DOHH2 (cell line): ENCODE measurements at regions not wholly inside any gene's neighbourhood (a gene's known extent, or its start where the extent isn't known, plus 50 kb on each side); places are given as distances from the start of the nearest gene placed in this dataset.

Experiments
- H3F3A ChIP-seq: fragments of 200-600 bp; sonication (generic), shearing (Covaris generic); 2 replicates; pipeline ENCODE4 v1.6.0; 2016; ENCODE audit warnings: antibody characterized with exemption, mild to moderate bottlenecking; ENCODE audit not compliant: control insufficient read depth, insufficient read depth
- H3K27ac ChIP-seq: fragments of 200-600 bp; sonication (generic); 2 replicates; pipeline ENCODE4 v1.5.1; 2014; ENCODE audit warnings: low read depth, mild to moderate bottlenecking, low read length, moderate library complexity
- H3K27me3 ChIP-seq: fragments of 200-600 bp; sonication (generic); 2 replicates; pipeline ENCODE4 v1.6.1; 2014; ENCODE audit warnings: mild to moderate bottlenecking, low read length, mixed read lengths; ENCODE audit not compliant: control insufficient read depth
- H3K36me3 ChIP-seq: fragments of 200-600 bp; sonication (generic); 2 replicates; pipeline ENCODE4 v1.6.1; 2014; ENCODE audit warnings: mild to moderate bottlenecking, low read length, moderate library complexity, mixed read lengths; ENCODE audit not compliant: control insufficient read depth
- H3K4me1 ChIP-seq: fragments of 200-600 bp; sonication (generic); 2 replicates; pipeline ENCODE4 v1.6.1; 2014; ENCODE audit warnings: mild to moderate bottlenecking, low read length, mixed read lengths; ENCODE audit not compliant: control insufficient read depth
- H3K4me2 ChIP-seq: fragments of 200-600 bp; sonication (generic); 2 replicates; pipeline ENCODE4 v1.6.0; 2014; ENCODE audit warnings: mild to moderate bottlenecking, low read length, moderate library complexity
- H3K4me3 ChIP-seq: fragments of 200-600 bp; sonication (generic); 2 replicates; pipeline ENCODE4 v1.5.1; 2014; ENCODE audit warnings: mild to moderate bottlenecking, low read length, mixed read lengths
- H3K79me2 ChIP-seq: fragments of 200-600 bp; sonication (generic); 2 replicates; pipeline ENCODE4 v1.6.1; 2014; ENCODE audit warnings: mild to moderate bottlenecking, low read length, mixed read lengths; ENCODE audit not compliant: control insufficient read depth
- H3K9me2 ChIP-seq: fragments of 200-600 bp; sonication (generic); replicated peaks from 2 replicates; pipeline ENCODE4 v1.6.1; 2014; ENCODE audit warnings: mild to moderate bottlenecking, low read length, mixed read lengths; ENCODE audit not compliant: control insufficient read depth
- H3K9me3 ChIP-seq: fragments of 200-600 bp; sonication (generic); 2 replicates; pipeline ENCODE4 v1.6.1; 2014; ENCODE audit warnings: antibody characterized with exemption, low read length, mixed read lengths; ENCODE audit not compliant: control insufficient read depth, insufficient read depth
- H4K20me1 ChIP-seq: fragments of 200-600 bp; sonication (generic); 2 replicates; pipeline ENCODE4 v1.6.0; 2014; ENCODE audit warnings: low read depth, mild to moderate bottlenecking, antibody characterized with exemption, low read length, moderate library complexity; ENCODE audit not compliant: control insufficient read depth, insufficient read depth
- CTCF ChIP-seq: fragments of 200-600 bp; sonication (generic); IDR thresholded peaks from one replicate; pipeline ENCODE4 v1.5.1; 2014; ENCODE audit warnings: antibody characterized with exemption, mild to moderate bottlenecking, low read depth, low read length; ENCODE audit not compliant: poor library complexity, severe bottlenecking
- EZH2phosphoT487 ChIP-seq: fragments of 200-600 bp; sonication (generic); IDR thresholded peaks from 2 replicates; pipeline ENCODE4 v1.6.1; 2017; ENCODE audit warnings: borderline replicate concordance, mild to moderate bottlenecking, antibody characterized with exemption, low read length, moderate library complexity, mixed read lengths

- no peaks in the 10 kb centered on the region for H3K27me3 ChIP-seq
- H3K4me2 ChIP-seq: no peak overlapping the region
- H3F3A ChIP-seq: no peaks in the 10 kb centered on the region
- H3K9me3 ChIP-seq: no peaks in the 10 kb centered on the region
- peaks cover 44% of the 10 kb centered on the region for H3K4me1 ChIP-seq
- no peaks in the 10 kb centered on the region for H4K20me1 ChIP-seq
- no peak overlapping the region for H3K27ac ChIP-seq
- H3K9me2 ChIP-seq: no peaks in the 10 kb centered on the region
- H3K79me2 ChIP-seq: no peaks in the 10 kb centered on the region
- no peak overlapping the region for H3K4me3 ChIP-seq
- TF ChIP-seq CTCF (no peak), EZH2phosphoT487 (no peak)
- no peaks in the 10 kb centered on the region for H3K36me3 ChIP-seq
Measured at GRCh38 chr10:59003203-59003602, 173.2 kb upstream of the PHYHIPL start.

DNA sequence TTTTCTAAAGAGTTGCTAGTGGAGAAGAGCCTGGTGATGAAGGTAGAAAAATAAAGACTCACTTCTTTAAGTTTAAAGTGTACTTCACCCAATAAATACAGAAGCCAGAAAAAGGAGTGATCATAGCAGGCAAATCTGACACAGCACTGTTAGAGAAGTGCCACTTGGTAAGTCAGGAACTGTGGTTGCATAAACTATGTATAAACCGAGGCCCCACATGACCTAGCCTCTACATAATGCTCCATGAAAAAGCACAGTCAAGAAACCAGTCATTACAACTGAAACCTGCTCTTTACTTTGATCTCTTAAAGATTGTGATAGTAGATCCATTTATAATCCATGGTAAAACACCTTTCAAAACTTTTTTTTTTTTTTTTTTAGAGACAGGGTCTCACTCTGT lies 172.1 kb upstream of the PHYHIPL start:
- H3K9me2 ChIP-seq: no peaks in the 10 kb centered on the region
- H4K20me1 ChIP-seq: no peaks in the 10 kb centered on the region
- no peaks in the 10 kb centered on the region for H3K79me2 ChIP-seq
- H3K4me3 ChIP-seq: no peak overlapping the region
- peaks cover 44% of the 10 kb centered on the region for H3K4me1 ChIP-seq
- H3K27ac ChIP-seq: no peak overlapping the region
- H3K27me3 ChIP-seq: no peaks in the 10 kb centered on the region
- no peaks in the 10 kb centered on the region for H3K36me3 ChIP-seq
- H3K9me3 ChIP-seq: no peaks in the 10 kb centered on the region
- no peaks in the 10 kb centered on the region for H3F3A ChIP-seq
- TF ChIP-seq CTCF (no peak), EZH2phosphoT487 (no peak)
- no peak overlapping the region for H3K4me2 ChIP-seq

DNA sequence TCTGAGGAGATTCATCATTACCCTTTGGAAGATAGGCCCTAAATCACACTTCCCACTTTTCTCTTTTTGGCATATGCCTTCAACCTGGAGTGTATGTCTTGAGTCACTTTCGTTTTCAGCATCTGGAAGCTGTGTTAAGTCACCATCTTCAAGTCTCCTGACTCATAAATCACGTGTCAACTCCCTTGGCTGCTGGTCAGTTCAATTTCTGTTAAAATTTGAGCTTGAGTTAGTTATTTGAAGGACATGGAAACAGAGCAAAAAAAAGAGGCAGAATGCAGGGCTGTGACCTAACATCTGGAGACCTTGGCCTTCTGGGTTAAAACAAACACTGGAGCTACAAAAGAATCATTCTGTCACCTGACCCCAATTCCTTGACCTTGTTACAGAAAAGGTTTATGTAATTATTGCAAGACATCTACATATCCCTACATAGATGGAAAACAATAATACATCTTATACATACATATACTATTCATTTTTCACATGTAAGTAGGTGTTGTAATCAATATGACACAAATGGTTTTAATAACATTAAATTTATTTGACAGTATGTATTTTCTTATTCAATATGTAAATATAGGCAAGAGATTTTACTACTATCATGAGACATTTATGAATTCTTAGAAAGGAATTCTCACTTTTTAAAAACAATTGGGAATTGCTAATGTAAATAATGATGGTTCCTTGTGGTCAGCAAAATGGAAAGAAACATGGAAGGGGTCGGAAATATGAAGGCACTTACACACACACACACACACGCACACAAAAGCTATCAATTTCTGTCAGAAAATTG lies 169.7 kb upstream of the PHYHIPL start:
- Histone ChIP-seq H3K9me2 (no peaks in the 10 kb centered on the region), H3K36me3 (no peaks in the 10 kb centered on the region), H3K4me1 (peaks cover 35% of the 10 kb centered on the region), H3K79me2 (no peaks in the 10 kb centered on the region), H3K4me3 (no peak overlapping the region), H3K27ac (no peak overlapping the region), H3K4me2 (no peak overlapping the region), H4K20me1 (no peaks in the 10 kb centered on the region), H3K27me3 (no peaks in the 10 kb centered on the region), H3K9me3 (no peaks in the 10 kb centered on the region), H3F3A (no peaks in the 10 kb centered on the region)
- TF ChIP-seq CTCF: no peak
- TF ChIP-seq EZH2phosphoT487: no peak
